GM18508 (cell line): ENCODE measurements at regions not wholly inside any gene's neighbourhood (a gene's known extent, or its start where the extent isn't known, plus 50 kb on each side); places are given as distances from the start of the nearest gene placed in this dataset.
"Not testable (repeated sequence)": the region's sequence is repeated elsewhere in the genome, so short reads cannot be mapped to it uniquely, and the experiment has no call there.

Source experiments
- ATAC-seq: cut with Tn5 transposase; IDR thresholded peaks from one replicate; pipeline ENCODE4 v1.9.1; 2021; ENCODE audit warnings: moderate number of reproducible peaks; ENCODE audit not compliant: insufficient read depth, unreplicated experiment

DNA sequence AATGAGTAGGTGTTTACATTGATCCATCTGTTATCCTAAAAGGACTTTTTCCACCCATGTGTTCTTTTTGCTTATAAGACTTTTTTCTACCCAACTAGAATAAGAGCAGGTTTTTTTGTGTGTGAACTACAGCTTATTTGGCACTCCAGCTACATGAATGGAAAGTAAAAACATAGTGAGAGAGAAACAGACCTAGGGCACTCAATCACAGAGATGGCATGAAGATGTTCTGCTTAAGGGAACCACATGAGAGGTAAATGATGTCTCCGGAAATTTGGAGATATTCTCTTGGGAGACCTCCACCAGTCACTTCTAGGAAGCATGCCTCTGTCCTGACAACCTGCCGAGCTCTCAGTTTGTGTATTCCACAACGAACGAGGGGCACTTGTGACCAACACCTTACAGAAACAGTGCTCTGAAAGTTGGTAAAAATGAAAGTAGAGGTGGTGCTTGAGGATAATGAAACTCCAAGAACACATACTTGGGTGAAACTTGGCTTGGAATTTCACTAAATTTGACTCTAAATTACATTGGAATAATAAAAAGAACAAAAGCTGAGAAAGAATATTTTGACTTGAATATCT, 788.4 kb upstream of the GALNTL6 start:
- ATAC-seq = no peak

DNA sequence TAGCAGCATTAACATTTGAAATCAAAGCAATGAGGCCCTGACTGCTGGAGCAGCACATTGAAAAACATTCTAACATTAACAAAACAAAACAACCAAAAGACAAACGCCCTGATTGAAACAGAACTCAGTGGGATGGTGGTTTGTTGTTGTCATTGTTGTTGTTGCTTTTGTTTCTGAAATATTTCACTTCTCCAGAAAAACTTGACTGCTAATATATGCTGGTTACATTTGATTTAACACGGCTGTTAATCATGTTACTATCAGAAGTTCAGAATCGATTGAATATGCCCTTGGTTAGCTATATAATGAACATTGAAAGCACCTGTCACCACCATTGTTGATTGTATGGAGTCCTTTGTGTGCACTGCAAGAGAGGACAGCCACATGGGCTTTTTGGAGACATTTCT, 790.4 kb upstream of the GALNTL6 start:
- no peak for ATAC-seq

DNA sequence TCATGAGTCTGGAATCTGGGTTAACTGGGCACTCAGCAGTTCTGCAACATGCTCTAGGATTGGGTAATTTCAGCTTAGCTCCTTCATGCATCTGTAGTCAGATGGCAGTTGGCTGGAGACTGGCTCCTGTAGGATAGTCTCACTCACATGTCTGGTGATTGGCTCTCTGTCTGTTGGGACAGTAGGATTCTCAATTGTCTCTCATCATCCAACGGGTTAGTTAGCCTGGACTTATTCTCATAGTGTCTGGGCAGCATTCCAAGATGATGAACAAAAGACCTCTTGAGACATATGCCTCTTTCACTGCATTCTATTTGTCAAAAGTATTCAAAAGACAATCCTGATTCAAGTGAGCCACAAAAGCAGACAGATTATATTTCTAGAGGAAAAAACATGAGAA, 795.6 kb upstream of the GALNTL6 start:
- no peak for ATAC-seq

DNA sequence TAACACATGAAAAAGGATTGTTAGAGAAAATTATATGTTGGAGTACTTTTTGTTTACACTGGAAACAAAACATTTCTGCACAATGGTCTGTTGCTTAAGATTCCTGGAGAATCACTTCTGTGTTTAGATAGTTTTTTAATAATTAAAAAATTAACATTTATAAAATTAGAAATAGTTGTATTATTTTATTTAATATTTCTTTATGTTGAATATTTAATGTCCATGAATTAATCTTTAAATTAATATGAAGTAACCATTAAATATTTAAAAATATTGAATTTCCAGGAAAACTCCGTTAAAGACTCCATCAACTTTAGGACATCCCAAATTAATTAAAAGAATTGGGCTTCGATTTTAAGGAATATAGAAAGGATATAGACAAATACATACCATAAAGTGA, 797.1 kb upstream of the GALNTL6 start:
- no peak for ATAC-seq

DNA sequence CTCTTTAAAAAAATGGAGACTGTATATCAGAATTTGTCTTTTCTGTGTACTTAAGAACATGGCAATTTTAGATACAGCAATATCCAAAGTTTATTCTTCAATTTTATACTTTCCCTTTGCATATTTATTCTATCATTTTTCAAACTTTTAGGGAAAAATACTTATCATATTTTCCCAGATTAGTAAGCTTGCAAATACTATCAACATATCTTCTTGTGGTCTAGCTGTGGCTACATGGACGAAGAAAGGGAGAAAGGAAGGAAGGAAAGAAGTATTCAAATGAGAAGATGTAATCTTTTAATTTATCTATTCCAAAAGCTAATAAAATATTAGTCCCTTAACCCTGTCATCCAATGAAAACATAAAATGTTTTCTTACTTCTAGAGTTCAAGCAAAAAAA, 797.8 kb upstream of the GALNTL6 start:
- ATAC-seq = no peak

DNA sequence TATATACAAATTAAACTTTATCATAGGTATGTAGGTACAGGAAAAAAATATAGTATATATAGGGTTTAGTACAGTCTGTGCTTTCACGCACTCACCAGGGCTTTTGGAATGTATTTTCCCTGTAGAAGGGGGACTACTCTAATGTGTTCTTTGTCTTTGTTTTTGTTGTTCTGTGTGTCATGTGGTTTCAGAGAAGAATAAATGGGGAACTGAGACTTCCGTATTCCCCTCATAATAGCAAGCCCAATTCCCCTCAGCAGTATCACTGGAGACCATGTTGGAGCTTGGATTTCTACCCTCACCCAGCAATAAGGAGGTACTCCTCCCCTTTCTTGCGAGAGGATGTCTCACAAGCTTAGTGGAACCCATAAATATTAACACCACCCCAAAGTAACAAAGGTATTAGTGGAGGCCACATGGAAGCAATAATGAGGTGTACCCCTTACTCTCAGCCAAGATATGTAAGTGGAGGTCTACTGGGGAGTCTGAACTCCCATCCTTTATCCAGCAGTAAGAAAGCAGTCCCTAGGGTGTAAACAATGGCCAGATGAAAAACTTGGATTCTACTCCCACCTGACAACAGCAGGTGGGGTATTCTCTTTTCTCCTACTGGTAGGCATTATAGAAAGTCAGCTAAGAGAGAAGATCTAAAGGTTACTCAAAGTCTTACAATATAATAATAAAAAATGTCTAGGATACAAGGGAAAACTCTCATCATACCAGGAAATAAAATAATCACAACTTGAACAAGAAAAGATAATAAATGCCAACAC, 805.4 kb upstream of the GALNTL6 start:
- no peak for ATAC-seq

DNA sequence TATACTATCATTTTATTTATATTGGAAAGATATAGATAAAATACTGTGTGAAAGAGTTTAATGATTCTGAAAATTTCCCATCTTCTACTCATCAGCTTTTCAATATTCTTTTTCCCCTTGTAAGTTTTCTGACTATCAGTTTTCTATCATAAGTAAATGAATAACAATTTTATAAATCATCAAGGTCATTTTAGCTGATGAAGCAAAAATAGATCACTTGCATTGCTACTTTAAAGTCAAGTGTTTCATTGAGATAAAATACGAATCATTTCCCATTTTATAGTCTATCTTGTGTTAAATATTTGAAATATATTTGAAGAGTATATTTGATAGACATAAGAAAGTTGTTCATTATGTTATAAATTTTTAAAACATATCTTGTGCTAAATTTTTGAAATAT, 811.0 kb upstream of the GALNTL6 start:
- ATAC-seq = no peak

DNA sequence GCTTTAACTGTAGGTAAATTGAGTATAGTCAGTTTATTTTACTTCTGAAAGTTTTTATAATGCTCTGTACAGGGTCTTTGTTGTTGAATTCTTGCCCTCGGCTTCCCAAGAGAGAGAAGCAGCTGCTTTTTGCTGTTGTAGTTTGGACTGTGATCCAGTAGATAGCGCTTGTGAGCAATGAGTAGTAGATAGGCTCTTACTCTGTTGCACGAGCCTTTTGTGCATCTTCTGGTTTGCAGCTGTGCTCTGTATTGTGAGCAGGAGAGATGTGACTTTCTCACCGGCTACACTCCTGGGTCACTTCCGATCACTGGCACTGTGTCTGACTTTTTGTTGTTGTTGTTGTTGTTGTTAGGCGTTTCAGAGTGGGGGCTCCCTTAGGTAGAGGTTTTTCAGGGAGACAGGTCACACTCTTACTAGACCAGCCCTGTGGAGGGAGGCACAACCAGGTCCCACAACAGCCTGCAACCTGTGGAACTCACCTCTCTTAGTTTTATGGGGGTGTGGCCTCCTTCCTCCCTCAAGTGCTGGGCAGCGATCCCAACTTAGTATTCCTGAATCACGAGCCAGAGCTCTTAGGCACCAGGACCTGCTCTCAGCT, 822.1 kb upstream of the GALNTL6 start:
- peak; percentile 96 for ATAC-seq

DNA sequence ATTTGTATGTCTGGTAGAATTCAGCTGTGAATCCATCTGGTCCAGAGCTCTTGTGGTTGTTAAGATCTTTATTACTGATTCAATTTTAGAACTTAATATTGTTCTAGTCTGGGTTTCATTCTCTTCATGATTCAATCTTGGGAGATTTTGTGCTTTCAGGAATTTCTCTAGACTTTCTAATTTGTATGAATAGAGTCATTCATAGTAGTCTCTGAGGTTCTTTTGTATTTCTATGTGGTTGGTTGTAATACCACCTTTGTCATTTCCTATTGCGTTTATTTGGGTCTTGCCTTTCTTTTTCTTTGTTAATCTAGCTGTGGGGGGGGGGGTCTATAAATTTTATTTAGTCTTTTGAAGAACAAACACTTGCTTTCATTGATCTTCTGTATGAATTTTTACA, 824.8 kb upstream of the GALNTL6 start:
- no peak for ATAC-seq

DNA sequence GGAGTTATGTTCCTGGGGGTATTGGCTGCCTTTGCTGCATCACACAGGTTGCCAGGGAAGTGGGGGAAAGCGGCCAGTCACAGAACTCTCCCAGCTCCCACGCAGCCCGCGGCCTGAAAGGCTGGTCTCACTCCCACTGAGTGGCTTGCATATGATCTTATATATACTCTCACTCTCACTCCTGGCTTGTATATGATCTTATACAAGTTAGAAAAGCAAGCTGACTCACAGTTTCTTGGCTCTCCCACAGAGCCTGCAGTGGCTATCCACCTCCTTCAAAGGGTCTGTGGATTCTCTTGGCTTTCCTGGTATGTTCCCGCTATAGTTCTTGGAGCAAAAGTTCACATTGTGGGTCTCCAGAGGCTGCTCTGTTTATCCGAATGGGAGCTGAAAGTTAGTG, 833.5 kb upstream of the GALNTL6 start:
- ATAC-seq = no peak

DNA sequence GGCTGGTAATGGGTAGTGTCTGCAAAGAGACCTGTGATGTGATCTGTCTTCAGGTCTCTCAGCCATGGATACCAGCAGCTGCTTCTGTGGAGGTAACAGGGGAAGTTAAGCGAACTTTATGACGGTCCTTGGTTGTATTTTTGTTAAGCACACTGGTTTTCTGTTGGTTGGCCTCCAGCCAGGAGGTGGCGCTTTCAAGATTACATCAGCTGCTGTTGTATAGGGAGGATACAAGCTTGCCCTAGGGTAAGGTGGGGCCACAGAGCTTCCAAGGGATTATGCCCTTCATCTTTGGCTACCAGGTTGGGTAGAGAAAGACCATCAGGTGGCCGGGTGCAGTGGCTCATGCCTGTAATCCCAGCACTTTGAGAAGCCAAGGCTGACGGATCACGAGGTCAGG, 834.2 kb upstream of the GALNTL6 start:
- no peak for ATAC-seq

DNA sequence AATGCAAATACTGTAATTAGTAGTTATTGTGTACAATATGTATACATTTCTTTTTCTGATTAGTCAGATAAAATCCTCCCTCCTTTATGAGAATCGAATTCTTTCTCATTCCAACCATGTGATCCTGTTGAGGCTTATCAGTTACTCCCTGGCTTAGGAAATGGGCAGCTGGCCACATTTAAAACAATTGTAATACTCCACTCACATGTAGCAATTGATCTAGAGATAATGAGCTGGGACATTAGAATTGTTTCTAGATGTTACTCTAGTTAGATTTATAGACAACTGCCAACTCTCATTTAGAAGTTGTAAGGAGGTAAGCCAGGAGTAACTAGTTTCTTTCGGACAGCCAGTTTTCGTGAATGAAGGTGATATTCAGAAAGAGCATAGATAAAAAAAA, 859.3 kb upstream of the AADAT start:
- ATAC-seq = no peak

DNA sequence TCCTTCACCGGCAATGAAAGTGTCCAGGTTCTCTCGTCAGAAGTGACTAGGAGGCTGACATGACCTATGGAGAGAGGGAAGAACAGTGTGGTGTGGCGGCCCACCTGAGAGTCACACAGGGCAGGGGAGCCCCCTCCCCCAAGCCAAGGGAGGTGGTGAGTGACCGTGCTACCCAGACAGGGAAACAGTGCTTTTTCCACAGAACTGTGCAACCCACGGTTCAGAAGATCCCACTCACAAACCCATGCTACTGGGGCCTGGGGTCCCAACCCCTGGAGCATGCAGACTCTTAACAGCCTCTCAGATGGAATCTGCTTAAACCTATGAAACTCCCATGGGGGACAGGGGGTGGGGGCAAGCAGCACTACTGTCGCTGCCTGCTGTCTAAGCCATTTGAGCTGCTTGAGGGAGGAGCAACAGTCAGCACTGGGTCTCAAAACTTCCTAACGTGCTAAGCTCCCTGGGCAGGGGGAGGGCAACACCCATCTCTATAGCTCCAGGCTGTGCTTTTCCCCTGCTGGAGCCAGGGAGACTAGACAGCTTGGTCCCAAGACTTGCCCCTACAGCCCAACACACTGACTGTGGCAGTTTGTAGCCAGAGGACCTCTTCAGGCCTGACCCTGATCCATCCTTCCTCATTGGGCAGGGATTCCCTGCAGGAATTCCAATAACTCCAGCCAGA, 850.4 kb upstream of the AADAT start:
- no peak for ATAC-seq

DNA sequence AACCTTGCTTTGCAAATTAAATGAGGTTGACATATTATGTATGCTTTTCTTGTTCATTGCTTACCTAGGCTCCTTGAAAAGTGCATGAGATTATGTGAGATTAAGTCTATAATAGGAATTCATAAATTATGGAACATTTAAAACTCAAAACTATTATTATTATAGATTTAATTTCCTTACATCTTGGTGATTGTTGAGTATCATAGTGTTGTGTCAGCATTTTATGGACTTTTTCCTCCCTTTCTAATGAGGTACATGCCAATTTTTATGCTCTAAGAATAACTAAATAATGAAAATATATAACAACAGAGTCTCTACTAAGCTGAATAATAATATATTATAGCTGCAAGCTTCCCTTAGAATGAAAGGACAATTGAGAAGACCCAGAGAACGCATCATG, 848.8 kb upstream of the AADAT start:
- no peak for ATAC-seq

DNA sequence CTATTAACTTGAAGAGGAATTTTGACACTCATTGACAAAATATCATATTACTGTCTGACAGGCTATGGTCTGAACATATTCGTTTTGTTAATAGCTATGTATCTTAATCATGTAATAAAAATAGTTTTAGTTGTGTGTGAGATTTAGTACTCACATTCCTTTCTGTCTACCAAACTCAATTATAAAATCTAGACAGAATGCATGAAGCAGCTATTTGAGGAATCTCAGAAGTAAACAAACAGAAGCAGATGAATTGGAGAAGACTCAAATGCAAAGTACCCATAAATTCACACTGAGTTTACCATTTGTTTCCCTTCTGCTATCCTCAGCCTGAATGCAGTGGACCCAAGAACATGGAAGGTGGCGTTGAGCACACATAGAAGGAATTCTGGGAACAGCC, 841.6 kb upstream of the AADAT start:
- no peak for ATAC-seq

DNA sequence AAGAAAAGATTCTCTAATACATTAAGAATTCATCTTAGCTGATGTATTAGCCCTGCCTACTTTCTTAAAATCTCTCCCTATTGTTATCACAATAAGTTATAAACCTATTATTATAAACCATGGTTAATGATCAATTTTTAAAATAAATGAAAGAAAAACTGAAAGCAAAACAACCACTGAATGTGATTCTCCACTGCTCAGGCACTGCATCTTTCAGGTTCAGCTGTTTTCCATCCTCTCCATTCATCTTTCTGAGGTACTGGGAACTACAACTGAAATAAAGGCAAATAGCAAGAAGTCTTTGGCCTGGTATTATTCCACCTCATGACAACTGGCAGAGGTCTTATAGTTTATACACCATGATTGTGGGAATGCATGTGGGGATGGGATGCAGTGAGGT, 798.9 kb upstream of the AADAT start:
- ATAC-seq = no peak

DNA sequence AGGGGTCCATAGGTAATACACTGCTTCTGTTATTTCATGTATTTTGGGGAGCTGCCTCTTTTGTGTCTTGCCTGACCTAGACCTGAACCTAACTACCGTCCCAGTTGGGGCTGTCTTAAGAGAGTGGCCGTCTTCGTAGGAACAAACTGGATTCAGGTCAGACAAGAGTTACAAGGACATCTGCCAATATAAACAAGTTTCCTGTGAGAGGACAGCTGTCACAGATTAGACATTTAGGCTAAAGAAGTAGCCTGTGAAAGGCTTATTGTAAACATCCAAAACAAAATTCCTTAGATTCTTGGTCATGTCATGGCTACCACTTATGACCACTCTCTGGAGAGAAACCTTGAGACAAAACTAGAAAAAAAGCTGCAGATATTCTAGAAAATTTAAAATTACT, 797.6 kb upstream of the AADAT start:
- no peak for ATAC-seq

DNA sequence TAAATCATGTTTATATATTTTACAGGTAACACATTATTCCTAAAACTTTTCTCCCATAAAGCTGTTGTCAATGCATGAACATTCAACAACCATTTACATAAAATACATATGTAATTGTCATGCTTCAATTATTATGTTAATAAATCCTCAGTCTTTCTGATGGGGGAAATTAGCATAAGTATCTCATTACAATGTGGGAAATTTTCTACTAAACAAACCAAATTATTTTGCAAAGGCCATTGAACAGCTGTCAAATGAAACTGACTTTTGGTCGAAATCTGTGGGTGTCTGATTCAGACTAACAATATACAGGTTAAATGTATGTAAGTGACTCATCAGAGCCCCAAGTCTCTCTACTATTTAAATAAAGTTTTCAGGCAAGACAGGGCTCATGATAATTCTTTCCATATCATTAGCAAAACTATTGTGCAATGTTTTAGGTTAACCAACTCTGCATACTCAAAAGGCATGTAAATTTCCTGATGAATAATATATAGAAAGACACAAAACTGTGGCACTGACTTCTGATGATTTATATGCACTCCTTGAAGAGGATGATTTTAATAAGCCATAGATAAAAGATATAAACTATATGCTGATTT, 795.3 kb upstream of the AADAT start:
- ATAC-seq = no peak

DNA sequence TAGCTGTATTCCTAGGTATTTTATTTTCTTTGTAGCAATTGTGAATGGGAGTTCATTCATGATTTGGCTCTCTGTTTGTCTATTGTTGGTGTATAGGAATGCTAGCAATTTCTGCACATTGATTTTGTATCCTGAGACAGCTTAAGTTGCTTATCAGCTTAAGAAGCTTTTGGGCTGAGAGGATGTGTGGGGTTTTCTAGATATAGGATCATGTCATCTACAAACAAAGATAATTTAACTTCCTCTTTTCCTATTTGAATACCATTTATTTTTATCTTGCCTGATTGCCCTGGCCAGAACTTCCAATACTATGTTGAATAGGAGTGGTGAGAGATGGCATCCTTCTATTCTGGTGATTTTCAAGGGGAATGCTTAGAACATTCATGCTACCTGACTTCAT, 791.9 kb upstream of the AADAT start:
- ATAC-seq = not testable (repeated sequence)

DNA sequence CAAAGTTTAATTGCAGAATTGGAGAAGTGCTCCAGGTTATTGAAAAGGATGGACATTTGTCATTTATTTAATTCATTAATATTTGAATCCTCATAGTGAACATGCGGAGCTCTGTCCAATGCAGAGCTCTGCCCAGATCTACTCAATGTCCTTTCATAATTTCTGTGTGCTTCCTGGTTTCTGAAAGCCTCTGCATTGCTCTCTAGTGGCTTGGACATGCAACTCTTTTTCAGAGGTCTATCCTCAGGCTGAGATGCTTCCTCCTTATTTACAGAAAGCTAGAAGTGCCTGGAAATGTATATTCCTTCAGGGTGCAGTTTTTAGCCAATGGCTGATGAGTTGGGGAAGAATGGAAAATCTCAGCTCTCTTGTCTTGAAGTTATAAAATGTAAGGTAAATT, 786.1 kb upstream of the AADAT start:
- ATAC-seq = no peak

DNA sequence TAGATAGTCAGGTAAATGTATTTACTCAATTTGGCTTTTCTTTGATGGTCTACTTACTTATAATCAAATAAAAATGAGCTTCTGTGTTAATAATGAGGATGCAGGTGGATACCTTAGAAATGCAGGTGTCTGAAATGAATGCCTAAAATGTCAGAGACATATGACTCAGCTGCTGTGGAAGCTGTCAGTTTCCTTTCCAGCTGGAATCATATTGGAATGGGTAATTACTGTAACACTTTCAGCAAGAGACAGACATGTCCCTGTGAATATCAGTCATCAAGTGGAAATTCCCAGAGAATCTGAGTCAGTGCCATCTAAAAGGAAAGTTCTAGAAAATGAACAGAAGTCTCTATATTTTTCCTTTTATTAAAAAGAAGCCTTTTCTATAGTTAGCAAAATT, 783.0 kb upstream of the AADAT start:
- no peak for ATAC-seq
